Amygdala (tissue), 56 donors: ENCODE measurements at regions not wholly inside any gene's neighbourhood (a gene's known extent, or its start where the extent isn't known, plus 50 kb on each side); places are given as distances from the start of the nearest gene placed in this dataset.
A peak's percentile ranks its signal among the peaks of the same experiment; 100 is the strongest.
"Not testable (repeated sequence)": the region's sequence is repeated elsewhere in the genome, so short reads cannot be mapped to it uniquely, and the experiment has no call there.

Source experiments
- DNase-seq, 56 donors: peaks; one replicate each; lab custom pipeline; 2025; lab: John Stamatoyannopoulos, UW

DNA sequence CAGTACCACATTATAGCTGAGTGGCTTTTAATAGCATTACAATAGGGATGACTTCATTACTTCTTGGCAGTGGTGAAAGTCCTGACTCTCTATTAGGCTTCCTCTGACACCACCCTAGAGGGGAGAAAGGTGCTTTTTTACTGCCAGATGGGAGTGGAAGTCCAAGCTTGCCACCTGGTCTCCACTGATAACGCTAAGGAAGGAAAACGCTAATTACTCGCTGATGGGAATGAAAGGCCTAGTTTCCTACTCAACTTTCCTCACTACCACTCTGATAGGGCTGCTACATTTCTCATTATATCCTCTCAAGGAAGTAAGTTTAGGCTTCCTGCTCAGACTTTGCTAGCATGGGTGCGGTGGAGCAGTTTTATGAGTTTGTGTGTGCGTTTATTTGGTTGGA lies 62.3 kb upstream of the PAGE3 start:
- DNase-seq, result no peak

DNA sequence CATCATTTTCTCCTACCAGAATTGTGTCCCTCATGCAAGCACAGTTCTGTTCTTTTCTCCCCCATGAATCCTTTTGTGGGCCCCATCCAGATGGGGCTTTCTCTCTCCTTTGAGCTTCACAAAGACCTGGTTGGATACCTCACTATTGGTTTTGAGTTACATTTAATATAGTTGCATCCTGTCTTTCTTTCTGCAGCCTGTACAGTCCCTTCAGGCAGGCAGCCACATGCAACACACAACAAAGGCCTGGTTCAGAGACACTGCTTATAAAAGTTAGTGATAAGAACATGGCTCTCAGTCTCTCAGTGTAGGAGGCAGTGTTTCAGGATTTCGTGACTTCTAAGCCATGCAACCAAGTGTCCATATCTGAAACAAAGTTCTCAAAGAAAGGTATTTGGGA lies 70.6 kb upstream of the PAGE3 start:
- DNase-seq, result no peak

DNA sequence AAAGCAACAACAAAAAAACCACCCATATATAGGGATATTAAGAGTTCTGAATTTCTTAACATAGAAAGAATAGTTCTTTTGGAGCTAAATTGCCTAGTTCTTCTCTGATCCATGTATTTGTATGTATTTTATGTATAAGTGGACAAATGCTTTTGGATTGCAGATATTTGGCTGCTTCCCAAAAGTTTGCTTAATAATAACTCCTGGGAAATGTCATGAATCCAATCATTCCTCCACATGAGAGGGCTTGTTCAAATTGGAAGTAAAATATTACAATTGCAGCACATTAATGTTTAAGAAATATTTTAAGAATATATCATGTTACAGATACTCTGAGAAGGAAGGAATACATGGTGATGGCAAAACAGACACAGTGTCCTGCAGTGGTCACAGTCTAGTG lies 71.5 kb upstream of the PAGE3 start:
- no peak for DNase-seq

DNA sequence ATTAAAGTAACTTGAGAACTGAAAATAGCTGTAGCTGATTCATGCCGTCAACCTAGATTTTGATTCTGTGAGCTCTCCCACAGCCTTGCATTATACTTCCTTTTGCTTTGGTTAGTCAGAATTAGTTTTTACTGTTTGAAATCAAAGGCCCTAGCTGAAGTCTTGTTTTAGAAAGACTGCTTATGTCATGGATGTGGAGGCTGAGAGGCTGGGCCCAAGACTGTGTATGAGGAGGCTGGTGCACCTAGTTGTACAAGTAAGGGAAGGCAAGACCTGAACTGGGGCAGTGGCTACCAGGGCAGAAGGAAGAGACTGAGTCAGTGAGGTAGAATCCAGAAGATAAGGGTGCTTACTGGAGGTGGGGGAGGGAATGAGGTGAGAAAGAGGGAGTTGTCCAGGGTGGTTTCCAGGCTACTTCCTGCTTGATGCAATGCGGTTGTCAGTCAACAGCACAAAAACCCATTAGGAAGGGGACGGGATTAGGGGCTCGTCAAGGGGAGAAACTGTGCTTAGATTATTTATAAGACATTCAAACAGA lies 76.2 kb upstream of the PAGE3 start:
- DNase-seq, result no peak

DNA sequence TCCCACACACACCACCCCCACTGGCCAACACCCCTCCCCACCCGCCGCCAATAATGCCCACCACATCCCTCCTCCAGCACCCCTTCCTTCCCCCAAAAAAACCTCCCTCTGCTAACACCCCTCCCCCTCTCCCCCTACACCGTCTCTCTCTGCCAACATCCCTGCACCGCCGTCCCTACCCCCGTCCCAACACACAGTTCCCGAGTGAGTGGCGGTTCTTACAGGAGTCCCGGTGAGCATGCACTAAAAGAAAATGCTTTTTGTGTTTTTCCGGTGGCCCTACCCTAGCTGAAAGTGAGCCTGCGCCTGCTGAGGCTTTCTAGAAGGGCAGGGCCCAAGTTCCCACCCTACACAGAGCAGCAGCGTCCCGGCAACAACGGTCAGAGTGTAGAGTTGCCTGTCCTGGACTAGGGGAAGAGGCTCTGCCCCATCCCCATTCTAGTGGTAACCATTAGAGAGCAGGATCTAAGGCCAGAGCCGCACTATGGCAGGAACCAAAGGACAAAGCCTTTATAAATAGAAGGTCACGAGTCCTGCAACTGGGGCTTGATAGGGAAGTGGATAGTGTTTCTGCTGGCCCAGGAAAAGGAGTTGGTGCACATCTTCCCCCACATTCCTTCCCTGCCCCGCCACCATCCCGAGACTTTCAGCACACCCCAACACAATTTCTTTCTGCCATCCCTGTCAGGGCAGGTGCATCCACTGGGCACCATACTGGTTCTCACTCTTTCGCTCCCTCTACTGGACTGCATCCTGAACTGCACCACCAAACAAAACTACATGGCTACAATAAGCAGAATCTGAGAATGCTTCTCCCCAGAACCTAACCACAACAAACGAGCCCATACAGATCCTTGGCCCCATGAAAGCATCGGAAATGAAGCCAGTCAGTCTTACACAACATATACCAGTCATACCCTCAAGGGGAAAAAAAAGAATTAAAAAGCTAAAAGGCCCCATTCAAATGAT lies 78.1 kb upstream of the PAGE3 start:
- DNase-seq, result peak in 12 of 56 donors; percentile 0 to 40 (median 0)

DNA sequence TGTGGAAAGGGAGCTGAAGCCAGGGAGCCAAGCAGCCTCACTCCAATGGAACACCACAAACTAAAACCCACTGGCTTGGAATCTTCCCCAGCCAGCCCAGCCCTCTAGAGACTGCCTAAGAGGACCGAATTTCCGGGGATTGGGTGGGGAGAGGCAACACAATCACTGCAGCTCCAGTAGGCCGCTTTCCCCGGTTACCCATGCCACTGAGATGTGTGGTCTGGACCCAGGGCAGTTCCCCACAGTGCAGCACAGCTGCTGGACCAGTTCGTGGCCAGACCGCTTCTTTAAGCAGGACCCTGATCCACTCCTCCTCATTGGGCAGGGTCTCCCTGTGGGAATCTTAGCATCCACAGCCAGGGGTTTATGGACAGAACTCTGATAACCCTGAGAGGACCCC lies 91.9 kb upstream of the PAGE3 start:
- DNase-seq, result no peak

DNA sequence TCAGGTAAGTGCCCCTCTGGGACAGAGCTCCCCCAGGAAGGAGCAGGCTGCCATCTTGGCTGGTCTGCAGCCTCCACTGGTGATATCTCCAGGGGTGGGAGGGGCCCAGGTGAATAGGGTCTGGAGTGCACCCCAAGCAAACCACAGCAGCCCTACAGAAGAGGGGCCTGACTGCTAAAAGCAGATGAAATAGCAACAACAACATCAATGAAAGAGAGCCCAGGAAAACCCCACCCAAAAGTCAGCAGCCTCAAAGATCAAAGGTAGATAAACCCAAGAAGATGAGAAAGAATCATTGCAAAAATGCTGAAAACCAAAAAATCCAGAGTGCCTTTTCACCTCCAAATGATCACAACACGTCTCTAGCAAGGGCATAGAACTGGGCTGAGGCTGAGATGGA lies 92.5 kb upstream of the PAGE3 start:
- DNase-seq, result no peak

DNA sequence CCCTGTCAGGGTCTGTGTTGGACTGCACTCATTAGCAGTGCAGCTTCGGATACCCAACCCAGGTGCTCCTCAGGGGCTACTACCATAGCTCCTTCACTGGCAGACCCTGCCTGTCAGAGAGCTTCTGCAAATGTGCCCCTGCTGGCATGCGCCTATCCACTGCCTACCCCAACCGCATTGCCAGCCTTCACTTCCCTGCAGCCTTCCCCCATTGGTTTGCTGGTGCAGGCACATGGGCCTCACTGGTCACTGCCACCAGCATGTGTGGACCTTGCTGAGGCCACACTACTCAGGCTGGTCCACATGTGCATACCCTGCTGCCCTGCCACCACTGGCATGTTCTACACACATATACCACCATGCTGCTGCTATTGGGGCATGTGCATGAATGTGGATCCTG lies 72.5 kb upstream of the MAGEH1 start:
- no peak for DNase-seq

DNA sequence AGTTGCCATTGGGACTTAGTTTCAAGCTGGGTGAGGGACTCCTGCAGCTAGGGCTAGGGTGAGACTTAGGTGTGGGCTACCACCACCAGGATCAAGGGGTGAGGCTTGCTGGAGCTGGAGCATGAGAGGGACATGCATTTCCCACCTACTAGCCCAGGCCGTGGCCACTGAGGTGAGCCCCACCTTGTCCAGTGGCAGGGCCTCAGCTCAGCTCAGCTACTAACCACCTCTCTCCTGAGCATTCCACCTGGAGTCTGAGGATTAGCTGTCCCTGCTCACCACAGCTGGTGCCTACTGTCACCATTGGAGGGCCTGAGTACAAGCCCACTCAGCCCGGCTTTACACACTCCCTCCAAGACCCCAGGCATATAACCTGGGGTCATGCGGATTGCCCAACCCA lies 62.6 kb upstream of the MAGEH1 start:
- no peak for DNase-seq

DNA sequence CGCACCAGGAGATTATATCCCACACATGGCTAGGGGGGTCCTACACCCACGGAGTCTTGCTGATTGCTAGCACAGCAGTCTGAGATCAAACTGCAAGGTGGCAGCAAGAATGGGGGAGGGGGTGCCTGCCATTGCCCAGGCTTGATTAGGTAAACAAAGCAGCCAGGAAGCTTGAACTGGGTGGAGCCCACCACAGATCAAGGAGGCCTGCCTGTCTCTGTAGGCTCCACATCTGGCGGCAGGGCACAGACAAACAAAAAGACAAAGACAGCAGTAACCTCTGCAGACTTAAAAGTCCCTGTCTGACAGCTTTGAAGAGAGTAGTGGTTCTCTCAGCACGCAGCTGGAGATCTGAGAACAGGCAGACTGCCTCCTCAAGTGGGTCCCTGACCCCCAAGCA lies 55.1 kb upstream of the MAGEH1 start:
- not testable (repeated sequence) for DNase-seq
